ENCODE measurements at regions not wholly inside any gene's neighbourhood (a gene's known extent, or its start where the extent isn't known, plus 50 kb on each side); places are given as distances from the start of the nearest gene placed in this dataset.

DNA sequence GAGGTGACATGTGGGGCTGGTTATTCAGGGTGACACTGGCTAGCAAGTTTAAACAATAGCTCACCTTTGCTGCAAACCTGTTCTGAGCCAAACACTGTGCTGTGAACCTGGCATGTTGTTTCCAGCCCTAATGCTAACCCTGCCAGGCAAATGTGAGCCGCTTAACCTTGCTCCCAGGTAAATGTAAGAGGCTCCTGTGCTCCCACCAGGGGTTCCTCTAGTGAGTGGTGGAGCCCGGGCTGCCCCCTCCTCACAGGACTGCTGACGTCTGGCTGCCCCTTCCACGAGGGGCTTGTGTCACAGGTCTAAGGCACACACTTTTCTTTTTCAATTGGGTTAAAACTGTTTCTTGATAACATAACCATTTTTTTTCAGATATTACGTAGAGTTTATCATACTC, 223.7 kb downstream of the DCDC2C start (continued):
- TF ChIP-seq, protein P1, sequence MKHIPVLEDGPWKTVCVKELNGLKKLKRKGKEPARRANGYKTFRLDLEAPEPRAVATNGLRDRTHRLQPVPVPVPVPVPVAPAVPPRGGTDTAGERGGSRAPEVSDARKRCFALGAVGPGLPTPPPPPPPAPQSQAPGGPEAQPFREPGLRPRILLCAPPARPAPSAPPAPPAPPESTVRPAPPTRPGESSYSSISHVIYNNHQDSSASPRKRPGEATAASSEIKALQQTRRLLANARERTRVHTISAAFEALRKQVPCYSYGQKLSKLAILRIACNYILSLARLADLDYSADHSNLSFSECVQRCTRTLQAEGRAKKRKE (CRISPR knock-in tag; IDR thresholded peaks at IDR 0.05; ENCODE audit: low read depth), result no peak
- no peak for TF ChIP-seq ZFP36 (IDR thresholded peaks at IDR 0.05; ENCODE audit: borderline replicate concordance, partially characterized antibody)
- TF ChIP-seq RCOR1 (IDR thresholded peaks at IDR 0.05; ENCODE audit: low read depth, low read length), result no peak

DNA sequence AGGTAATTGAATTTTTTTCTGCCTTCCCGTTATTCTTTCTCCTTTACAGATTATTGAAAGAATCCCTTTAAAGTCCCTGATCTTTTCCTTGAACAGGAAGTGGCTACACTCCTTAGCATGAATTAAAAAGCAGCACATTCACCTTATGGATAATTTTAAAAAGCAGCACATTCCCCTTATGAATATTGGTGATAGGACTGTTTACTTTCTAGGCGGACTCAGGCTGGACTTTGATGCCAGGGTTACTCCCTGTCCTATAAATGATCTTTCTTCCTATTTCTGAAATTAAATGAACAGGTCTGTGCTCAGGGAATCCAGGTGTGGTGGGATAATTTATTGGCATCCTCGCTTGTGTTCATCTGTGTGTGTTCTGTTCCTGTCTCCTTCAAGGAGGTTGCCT, 226.0 kb downstream of the DCDC2C start:
- no peaks in the 10 kb centered on the region for H3K9me3 ChIP-seq
- DNase-seq (ENCODE audit: low read depth in 1 of 2, low spot score in 1 of 2) (no peak), FAIRE-seq (no peak), ATAC-seq (no peak)
- no peak overlapping the region for H3K27ac ChIP-seq
- POLR2A ChIA-PET, result no interaction called here
- under 1% methylated on average over 3 of the region's 3 CpGs for WGBS (ENCODE audit: missing lambda C conversion rate)
- CTCF ChIA-PET, result no interaction called here
- TF ChIP-seq TP53 (CRISPR knock-in tag; IDR thresholded peaks at IDR 0.05), result no peak
- TF ChIP-seq RNF2 (IDR thresholded peaks at IDR 0.05; ENCODE audit: borderline replicate concordance, low read depth), result no peak
- no peak for TF ChIP-seq RFX5 (IDR thresholded peaks at IDR 0.05)
- no peak for TF ChIP-seq KDM5A (IDR thresholded peaks at IDR 0.05)
- TF ChIP-seq HDAC2 (IDR thresholded peaks at IDR 0.05), result no peak
- no peak for TF ChIP-seq RAD21 (conservative IDR thresholded peaks at IDR 0.05 in 1 of 2, IDR thresholded peaks at IDR 0.05 in 1 of 2)
- TF ChIP-seq CEBPB (IDR thresholded peaks at IDR 0.05), result no peak
- TF ChIP-seq, protein P2, sequence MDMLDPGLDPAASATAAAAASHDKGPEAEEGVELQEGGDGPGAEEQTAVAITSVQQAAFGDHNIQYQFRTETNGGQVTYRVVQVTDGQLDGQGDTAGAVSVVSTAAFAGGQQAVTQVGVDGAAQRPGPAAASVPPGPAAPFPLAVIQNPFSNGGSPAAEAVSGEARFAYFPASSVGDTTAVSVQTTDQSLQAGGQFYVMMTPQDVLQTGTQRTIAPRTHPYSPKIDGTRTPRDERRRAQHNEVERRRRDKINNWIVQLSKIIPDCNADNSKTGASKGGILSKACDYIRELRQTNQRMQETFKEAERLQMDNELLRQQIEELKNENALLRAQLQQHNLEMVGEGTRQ (IDR thresholded peaks at IDR 0.05), result no peak
- TF ChIP-seq RCOR1 (IDR thresholded peaks at IDR 0.05; ENCODE audit: low read depth, low read length), result no peak
- no peak for TF ChIP-seq SREBF2 (IDR thresholded peaks at IDR 0.05)
- TF ChIP-seq, protein P1 (CRISPR knock-in tag; IDR thresholded peaks at IDR 0.05; ENCODE audit: low read depth), result no peak
- TF ChIP-seq NPAS2 (CRISPR knock-in tag; IDR thresholded peaks at IDR 0.05; ENCODE audit: borderline replicate concordance), result no peak
- no peak for TF ChIP-seq ESRRA (IDR thresholded peaks at IDR 0.05; ENCODE audit: borderline replicate concordance, low read length)
- TF ChIP-seq, protein P3, sequence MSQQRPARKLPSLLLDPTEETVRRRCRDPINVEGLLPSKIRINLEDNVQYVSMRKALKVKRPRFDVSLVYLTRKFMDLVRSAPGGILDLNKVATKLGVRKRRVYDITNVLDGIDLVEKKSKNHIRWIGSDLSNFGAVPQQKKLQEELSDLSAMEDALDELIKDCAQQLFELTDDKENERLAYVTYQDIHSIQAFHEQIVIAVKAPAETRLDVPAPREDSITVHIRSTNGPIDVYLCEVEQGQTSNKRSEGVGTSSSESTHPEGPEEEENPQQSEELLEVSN (IDR thresholded peaks at IDR 0.05; ENCODE audit: borderline replicate concordance, low read depth), result no peak
- TF ChIP-seq FOSB (CRISPR knock-in tag; IDR thresholded peaks at IDR 0.05), result no peak
- no peak overlapping the region for H3K4me3 ChIP-seq
- no peak overlapping the region for H3K4me2 ChIP-seq
- no peaks in the 10 kb centered on the region for H3K4me1 ChIP-seq

DNA sequence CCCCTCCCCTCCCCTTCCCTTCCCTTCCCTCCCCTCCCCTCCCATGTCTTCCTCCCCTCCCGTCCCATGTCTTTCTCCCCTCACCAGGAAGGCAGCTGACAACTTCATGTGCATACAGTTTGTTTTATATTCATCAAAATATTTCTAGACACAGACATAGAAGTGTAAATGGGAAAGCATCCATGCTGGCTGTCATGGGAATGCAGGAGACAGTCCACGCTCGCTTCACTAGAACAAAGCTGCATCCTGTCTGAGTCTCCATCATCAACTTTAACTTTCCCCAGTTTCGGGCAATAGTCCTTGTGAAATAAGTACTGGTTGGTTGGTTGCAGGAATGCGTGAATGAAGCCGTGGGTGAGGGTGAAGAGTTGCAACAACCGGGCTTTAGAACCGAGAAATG, 226.9 kb downstream of the DCDC2C start:
- Histone ChIP-seq H3K27ac (no peak overlapping the region), H3K4me1 (no peaks in the 10 kb centered on the region), H3K9me3 (no peaks in the 10 kb centered on the region), H3K4me3 (no peak overlapping the region), H3K4me2 (no peak overlapping the region)
- FAIRE-seq (no peak), ATAC-seq (no peak), DNase-seq (ENCODE audit: low read depth in 1 of 2, low spot score in 1 of 2) (no peak)
- WGBS (ENCODE audit: missing lambda C conversion rate), result 13% methylated on average over 8 of the region's 8 CpGs
- no peak for TF ChIP-seq CHD4 (IDR thresholded peaks at IDR 0.05; ENCODE audit: borderline replicate concordance)
- TF ChIP-seq BHLHE40 (IDR thresholded peaks at IDR 0.05; ENCODE audit: low read depth, low read length), result no peak
- TF ChIP-seq CHD2 (IDR thresholded peaks at IDR 0.05; ENCODE audit: low read length, partially characterized antibody), result no peak
- no peak for TF ChIP-seq CEBPB (IDR thresholded peaks at IDR 0.05)
- TF ChIP-seq POLR2AphosphoS2 (conservative IDR thresholded peaks at IDR 0.05; ENCODE audit: low read length), result no peak
- no peak for TF ChIP-seq JUN (IDR thresholded peaks at IDR 0.05)
- TF ChIP-seq NR3C1 (IDR thresholded peaks at IDR 0.05), result no peak
- CTCF ChIA-PET, result interaction anchor here (0.5 kb wide), 1 partner anchor 1611 kb away, joined by 3 read pairs; no protein-coding TSS in a partner anchor
- POLR2A ChIA-PET, result no interaction called here
